ENCODE measurements at regions not wholly inside any gene's neighbourhood (a gene's known extent, or its start where the extent isn't known, plus 50 kb on each side); places are given as distances from the start of the nearest gene placed in this dataset.

GRCh38 chr6:156190270-156190669, 586.9 kb upstream of the ARID1B start:
- no peak for TF ChIP-seq ZNF274 (IDR thresholded peaks at IDR 0.05; ENCODE audit: low read depth, low read length)

DNA sequence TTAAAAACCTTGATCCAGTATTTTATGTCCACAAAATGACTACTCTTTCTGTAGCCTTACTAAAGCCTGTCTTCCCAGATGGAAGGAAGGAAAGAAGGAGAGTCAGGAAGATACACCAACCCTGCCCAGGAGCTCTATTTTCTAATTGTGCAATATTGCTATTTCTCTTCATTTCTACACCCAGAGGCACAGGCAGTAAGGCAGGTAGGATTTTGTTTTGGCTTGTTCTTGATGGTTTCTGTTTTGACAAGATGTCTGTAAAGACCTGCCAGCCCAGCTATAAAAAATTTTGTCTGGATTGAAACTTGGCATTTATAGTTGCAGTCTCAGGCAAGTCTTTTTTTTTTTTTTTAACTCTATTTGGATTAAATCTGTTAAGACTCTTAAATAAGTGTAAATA, 587.5 kb upstream of the ARID1B start:
- TF ChIP-seq ZNF274 (IDR thresholded peaks at IDR 0.05; ENCODE audit: low read depth, low read length), result no peak

More at GRCh38 chr6:156190270-156190669, 586.9 kb upstream of the ARID1B start:
- H3K4me3 ChIP-seq (ENCODE audit: low read length), result no peak overlapping the region

DNA sequence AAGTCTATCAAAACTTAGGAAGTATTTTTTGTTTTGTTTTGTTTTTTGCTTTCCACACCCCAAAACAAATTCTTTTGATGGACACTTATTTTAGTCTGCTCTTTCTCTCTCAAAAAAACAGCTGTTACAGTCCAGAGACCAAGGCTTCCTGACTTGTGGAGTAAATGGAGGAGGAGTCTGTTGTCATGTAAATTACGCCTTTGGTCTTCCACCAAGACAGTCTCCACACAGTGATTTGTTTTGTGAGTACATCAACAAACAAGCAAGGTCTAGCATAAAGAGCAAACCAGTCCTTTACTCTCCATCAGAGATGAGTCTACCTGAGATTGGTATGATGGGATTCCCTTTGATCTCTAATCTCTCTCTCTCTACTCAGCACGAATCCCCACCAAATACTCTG, 588.0 kb upstream of the ARID1B start:
- TF ChIP-seq ZNF274 (IDR thresholded peaks at IDR 0.05; ENCODE audit: low read depth, low read length), result no peak

More for the DNA sequence above, 587.5 kb upstream of the ARID1B start:
- no peak overlapping the region for H3K4me3 ChIP-seq (ENCODE audit: low read length)

DNA sequence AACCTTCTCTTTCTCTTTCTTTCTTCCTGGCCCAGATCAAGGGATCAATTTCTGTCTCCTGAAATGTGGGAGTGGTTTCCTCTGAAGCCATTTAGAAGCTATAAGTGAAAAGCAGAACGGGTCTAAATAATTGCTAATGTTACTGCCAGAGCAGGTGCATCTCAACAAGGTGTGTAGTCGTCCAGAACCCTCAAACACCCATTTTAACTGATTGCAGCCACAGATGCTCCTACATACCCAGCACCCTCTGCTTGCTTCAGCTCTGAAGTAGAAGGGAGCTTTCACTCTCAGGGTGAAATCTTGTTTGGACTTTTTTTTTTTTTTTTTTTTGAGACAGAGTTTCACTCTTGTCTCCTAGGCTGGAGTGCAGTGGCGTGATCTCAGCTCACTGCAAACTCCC, 592.1 kb upstream of the ARID1B start:
- no peak overlapping the region for H3K4me3 ChIP-seq (ENCODE audit: low read length)
- no peak for TF ChIP-seq ZNF274 (IDR thresholded peaks at IDR 0.05; ENCODE audit: low read depth, low read length)

More for the DNA sequence above, 588.0 kb upstream of the ARID1B start:
- no peak overlapping the region for H3K4me3 ChIP-seq (ENCODE audit: low read length)

- H3K4me3 ChIP-seq (ENCODE audit: low read length), result no peak overlapping the region
- TF ChIP-seq ZNF274 (IDR thresholded peaks at IDR 0.05; ENCODE audit: low read depth, low read length), result no peak
Measured at GRCh38 chr6:156183678-156184077, 593.5 kb upstream of the ARID1B start.

GRCh38 chr6:156182356-156182755, 594.8 kb upstream of the ARID1B start:
- H3K4me3 ChIP-seq (ENCODE audit: low read length), result no peak overlapping the region
- no peak for TF ChIP-seq ZNF274 (IDR thresholded peaks at IDR 0.05; ENCODE audit: low read depth, low read length)

- H3K4me3 ChIP-seq (ENCODE audit: low read length), result no peak overlapping the region
- TF ChIP-seq ZNF274 (IDR thresholded peaks at IDR 0.05; ENCODE audit: low read depth, low read length), result no peak
Measured at GRCh38 chr6:156181506-156181905, 595.7 kb upstream of the ARID1B start.

DNA sequence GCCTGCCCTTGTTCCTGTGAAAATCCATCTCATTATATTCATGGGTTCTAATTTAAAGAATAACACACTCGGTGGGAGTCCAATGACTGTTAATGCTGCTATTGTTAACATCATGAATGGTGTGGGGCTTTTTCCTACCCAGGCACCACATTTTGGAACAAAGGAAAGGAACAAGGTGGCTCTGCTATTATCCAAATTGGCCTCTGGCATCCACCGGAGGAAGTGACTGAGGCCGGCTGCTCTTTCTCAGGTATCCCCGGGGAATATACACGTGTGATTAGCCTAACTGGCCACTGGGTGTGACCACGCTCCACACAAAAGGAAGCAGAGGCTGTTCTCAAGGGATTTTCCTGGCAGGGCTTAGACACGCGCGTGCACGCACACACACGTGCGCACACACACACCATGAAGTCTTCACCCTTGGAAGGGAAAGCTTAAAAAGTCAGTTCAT, 601.2 kb upstream of the ARID1B start:
- no peak overlapping the region for H3K4me3 ChIP-seq (ENCODE audit: low read length)
- no peak for TF ChIP-seq ZNF274 (IDR thresholded peaks at IDR 0.05; ENCODE audit: low read depth, low read length)

- H3K4me3 ChIP-seq (ENCODE audit: low read length), result no peak overlapping the region
- no peak for TF ChIP-seq ZNF274 (IDR thresholded peaks at IDR 0.05; ENCODE audit: low read depth, low read length)
Measured at GRCh38 chr6:156175433-156175832, 601.7 kb upstream of the ARID1B start.

- no peak overlapping the region for H3K4me3 ChIP-seq (ENCODE audit: low read length)
- no peak for TF ChIP-seq ZNF274 (IDR thresholded peaks at IDR 0.05; ENCODE audit: low read depth, low read length)
Measured at GRCh38 chr6:156174031-156174890, 602.9 kb upstream of the ARID1B start.

GRCh38 chr6:156169371-156169770, 607.8 kb upstream of the ARID1B start:
- no peak for TF ChIP-seq ZNF274 (IDR thresholded peaks at IDR 0.05; ENCODE audit: low read depth, low read length)
- H3K4me3 ChIP-seq (ENCODE audit: low read length), result no peak overlapping the region

DNA sequence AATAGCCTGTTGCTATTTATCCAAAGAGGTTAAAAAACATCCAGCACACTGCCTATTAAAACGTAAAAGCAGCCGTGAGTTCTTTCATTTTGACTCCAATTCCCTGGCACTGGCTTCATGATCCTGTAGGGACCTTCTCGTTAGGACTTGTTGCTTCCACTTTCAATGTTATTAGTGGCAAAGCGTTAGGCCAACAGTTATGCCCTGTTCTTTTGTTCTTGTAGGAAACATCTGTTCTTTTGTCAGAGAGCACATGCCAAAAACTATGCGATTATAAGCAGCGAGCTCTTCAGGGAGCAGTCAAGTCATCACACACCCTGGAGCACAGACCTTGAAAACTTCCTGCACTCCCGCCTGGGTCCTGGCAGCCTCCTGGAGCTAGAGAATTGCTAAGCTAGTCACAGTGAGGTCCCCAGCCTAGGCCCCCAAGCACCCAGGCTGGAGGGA, 609.5 kb upstream of the ARID1B start:
- no peak overlapping the region for H3K4me3 ChIP-seq (ENCODE audit: low read length)
- TF ChIP-seq ZNF274 (IDR thresholded peaks at IDR 0.05; ENCODE audit: low read depth, low read length), result no peak

DNA sequence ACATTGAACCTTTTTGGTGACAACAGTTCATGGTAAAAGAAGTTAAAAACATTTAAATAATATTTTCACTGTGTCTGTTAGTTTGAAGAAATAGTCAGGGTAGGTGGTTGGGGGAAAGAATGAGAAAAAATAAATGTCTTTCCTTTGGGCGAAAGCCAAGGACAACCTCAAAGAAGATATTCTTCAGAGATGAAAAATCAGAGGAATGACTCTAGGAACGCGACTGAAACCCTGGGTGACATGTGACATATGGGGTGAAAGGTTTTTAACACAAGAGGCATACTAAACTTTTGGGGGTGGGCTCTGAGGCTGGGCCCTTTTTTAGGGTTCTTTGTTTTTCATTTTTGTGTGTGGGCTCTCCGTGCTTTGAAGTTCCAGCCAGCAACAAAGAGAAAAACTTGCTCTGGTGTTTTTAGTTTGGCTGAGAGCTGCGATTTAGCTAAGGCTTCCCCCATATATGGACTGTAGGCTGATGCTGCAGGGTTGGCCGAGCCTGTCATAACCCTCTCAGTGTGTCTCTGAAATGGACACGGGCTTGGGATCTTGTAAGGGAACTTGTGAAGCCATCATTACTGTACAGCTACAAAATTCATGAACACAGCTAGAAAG, 610.1 kb upstream of the ARID1B start:
- H3K4me3 ChIP-seq (ENCODE audit: low read length), result no peak overlapping the region
- no peak for TF ChIP-seq ZNF274 (IDR thresholded peaks at IDR 0.05; ENCODE audit: low read depth, low read length)

DNA sequence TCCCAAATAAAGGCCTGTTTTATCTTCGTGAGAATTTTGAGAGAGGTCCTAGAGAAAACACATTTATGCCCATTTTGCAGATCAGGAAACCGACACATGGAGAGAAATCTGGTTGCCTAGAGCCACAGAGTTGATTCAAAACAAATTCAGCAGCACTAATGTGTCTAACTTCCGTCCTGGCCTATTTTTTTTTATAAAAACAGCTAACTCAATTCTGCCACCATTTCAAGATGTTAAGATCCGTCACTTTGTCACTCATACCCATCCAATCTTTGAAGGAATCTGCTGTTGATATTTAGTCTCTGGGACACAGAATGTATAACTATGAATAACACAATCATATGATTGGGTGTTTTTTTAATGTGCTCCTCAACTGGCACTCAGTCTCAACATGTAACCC, 611.1 kb upstream of the ARID1B start:
- no peak for TF ChIP-seq ZNF274 (IDR thresholded peaks at IDR 0.05; ENCODE audit: low read depth, low read length)

More for the DNA sequence above, 611.1 kb upstream of the ARID1B start:
- H3K4me3 ChIP-seq (ENCODE audit: low read length), result no peak overlapping the region
